Glomerular visceral epithelial cell (primary cell): ENCODE measurements at regions not wholly inside any gene's neighbourhood (a gene's known extent, or its start where the extent isn't known, plus 50 kb on each side); places are given as distances from the start of the nearest gene placed in this dataset.

Source experiments
- DNase-seq: peaks from one replicate; pipeline ENCODE4 v3.0.0-alpha.2; 2016; ENCODE audit errors: extremely low spot score

DNA sequence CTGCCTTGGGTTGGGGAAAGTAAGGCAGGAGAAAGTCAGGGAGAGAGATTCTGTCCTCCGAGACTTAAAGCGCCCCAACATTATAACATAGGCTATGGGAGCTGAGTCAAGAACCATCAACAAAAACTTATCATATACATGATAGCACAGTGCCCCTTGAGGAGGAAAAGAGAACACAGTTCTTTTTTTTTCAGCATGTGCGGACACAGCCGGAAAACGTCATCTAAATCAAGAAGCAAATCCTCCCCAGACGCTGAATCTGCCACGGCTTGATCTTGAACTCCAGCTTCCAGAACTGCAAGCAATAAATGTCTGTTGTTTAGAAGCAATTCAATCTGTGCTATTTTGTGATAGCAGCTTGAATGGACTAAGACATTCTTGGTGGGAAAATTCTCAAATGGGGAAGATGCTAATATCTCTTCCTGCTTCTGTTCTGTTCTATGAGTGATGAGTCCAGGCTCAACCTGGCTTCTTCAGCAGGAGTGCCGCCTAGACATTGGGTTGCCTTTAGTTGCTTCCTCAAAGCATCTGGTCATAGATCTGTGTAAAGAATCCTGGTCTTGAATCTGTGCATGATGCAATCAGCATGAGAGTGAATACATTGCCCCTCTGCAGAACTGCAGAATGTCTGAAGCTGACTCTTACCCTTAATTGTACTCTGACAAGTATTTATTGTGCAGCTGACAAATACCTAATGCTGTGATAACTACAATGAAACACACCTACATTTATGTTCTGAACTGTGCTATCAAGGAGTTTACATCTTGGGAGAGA, 549.8 kb upstream of the PRKX start:
- DNase-seq, result no peak

DNA sequence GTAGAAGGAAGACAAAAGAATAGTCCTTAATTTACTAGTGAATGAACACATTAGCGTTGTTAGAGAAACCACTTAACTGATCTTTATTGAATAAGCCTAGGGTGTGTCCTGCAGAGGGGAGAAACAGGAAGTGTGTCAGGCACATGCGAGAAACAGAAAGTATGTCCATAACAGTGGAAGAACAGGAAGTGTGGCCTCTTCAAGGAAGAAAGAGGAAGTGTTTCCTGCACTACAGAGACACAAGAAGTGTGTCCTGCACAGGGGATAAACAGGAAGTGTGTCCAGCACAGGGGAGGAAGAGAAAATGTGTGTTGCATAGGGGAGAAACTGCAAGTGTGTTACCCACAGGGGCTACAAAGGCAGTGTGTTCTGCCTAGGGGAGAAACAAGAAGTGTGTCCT, 539.6 kb upstream of the PRKX start:
- no peak for DNase-seq

DNA sequence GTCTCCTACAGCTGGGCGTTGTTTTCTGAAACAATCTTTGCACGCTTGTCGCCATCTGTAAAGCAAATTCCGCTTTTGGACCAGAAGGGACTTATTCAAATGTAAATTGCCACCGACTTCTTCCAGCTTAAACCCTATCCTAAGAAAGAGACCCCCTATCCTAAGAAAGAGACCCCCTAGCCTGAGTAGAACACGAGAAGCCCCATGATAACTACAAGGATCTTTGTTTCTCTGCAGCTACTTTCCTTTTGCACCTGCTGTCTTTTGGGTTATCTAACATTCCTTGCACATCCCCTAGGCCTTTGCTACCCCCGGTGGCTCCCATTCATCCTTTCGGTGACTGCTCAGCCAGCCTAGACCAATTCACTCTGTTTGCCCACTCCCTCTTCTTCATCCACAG, 536.0 kb upstream of the PRKX start:
- DNase-seq, result no peak

DNA sequence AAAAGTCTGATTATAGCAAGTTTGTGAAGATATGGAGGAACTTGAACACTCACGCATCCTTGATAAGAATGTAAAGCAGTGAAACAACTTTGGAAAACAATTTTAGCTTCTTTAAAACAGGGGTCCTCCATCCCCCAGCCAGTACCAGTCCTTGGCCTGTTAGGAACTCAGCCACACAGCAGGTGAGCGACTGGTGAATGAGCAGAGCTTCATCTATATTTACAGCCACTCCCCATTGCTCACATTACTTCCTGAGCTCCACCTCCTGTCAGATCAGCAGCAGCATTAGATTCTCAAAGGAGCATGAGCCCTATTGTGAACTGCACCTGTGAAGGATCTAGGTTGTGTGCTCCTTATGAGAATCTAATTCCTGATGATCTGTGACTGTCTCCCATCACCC, 530.3 kb upstream of the PRKX start:
- DNase-seq, result no peak

DNA sequence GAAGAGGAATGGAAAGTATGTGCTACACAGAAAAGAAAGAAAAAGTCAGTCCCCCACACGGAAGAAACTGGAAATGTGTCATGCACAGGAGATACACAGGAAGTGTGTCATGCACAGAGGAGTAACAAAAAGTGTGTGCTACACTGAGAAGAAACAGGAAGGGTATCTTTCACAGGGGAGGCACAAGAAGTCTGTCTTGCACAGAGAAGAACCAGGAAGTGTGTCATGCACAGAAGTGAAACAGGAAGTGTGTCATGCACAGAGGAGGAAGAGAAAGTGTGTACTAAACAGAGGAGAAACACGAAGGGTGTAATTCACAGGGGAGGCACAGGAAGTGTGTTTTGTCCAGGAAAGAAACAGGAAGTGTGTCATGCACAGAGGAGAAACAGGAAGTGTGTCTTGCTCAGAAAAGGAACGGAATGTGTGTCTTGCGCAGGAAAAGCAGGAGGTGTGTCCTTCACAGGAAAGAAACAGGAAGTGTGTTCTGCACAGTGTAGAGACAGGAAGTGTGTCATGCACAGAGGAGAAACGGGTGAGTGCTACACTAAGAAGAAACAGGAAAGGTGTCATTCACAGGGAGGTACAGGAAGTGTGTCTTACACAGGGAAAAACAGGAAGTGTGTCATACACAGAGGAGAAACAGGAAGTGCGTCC, 527.2 kb upstream of the PRKX start:
- DNase-seq, result no peak

DNA sequence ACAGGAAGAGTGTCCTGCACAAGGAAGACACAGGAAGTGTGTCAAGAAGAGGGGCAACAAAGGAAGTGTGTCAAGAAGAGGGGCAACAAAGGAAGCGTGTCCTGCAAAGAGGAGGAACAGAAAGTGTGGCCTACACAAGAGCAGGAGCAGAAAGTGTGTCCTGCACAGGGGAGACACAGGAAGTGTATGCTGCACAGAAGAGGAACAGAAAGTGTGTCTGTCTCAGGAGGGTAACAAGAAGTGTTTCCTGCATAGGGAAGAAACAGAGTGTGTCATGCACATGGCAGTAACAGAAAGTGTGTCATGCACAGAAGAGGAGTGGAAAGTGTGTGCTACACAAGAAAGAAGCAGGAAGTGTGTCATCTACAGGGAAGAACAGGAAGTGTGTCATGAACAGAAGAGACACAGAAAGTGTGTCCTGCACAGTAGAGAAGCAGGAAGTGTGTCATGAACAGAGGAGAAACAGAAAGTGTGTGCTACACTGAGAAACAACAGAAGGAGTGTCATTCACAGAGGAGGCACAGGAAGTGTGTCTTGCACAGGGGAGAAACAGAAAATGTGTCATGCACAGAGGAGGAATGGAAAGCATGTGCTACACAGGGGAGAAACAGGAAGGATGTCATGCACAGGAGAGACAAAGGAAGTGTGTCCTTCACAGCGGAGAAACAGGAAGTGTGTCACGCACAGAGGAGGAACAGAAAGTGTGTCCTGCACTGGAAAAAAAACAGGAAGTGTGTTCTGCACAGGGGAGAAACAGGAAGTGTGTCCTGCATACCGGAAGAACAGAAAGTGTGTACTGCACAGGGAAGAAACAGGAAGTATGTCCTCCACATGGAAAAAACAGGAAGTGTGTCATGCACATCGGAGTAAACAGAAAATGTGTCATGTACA, 526.4 kb upstream of the PRKX start:
- no peak for DNase-seq

DNA sequence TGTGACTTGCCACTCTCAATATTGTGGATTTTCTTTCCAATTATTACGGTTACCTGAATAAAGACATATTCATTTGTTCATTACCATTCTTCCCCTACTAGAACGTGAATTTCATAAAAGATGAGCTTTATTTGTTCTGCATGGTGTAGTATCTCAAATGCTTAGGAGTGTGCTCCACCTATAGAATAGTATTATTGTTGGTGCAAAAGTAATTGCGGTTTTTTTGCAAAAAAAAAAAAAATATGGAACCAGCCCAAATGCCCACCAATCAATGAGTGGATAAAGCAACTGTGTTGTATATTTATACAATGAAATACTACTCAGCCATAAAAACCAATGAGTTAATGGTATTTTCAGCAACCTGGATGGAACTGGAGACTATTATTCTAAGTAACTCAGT, 525.5 kb upstream of the PRKX start:
- DNase-seq, result no peak

DNA sequence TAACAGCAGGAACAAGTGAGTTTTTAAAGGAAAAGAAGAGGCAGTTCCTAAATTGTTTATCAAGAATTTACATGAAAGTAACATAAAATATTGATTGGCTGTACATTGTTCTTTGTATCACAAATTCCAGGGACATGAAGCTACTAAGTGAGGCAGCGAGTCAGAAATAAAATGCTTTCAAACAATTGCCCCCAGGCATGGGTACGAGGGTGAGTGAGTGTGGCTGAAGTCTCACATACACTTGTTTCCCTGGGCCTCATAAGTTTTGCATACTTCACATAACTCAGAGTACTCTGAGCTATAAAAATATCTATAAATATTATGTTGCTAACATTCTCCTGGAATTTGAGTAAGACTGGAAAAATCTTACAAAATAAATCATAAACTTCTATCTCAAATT, 511.6 kb upstream of the PRKX start:
- DNase-seq, result no peak

DNA sequence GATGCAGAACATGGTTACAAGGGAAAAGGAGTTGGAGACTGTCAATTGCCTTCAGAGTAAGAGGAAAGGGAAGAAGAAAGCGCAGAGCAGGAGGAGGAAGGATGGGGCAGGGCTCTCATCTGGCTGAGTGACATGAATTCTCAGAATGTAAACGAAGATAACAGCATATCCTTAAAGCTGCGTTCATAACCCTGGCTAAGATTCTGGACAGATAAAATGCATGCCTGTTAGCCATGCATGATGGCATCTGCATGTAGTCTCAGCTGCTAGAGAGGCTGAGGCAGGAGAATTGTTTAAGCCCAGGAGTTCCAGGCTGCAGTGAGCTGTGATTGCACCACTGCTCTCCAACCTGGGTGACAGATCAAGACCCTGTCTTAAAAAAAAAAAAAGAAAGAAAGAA, 493.5 kb upstream of the PRKX start:
- no peak for DNase-seq

DNA sequence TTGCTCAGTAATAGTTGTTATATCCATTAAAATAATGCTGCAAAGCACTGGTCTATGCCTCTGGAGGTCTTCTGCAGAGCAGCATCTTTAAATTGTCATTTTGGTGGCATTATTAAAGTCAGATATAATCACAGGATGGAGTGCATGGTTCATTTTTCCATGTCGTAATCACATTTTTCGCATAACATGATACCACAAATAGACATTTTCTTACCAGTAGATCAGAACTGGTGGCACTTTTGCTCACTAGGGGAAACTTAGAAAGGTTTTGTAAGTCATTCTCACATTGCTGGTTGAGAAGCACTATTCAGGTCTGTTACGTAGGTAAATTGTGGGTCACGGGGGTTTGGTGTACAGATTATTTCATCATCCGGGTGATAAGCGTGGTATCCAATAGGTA, 484.5 kb upstream of the PRKX start:
- no peak for DNase-seq

DNA sequence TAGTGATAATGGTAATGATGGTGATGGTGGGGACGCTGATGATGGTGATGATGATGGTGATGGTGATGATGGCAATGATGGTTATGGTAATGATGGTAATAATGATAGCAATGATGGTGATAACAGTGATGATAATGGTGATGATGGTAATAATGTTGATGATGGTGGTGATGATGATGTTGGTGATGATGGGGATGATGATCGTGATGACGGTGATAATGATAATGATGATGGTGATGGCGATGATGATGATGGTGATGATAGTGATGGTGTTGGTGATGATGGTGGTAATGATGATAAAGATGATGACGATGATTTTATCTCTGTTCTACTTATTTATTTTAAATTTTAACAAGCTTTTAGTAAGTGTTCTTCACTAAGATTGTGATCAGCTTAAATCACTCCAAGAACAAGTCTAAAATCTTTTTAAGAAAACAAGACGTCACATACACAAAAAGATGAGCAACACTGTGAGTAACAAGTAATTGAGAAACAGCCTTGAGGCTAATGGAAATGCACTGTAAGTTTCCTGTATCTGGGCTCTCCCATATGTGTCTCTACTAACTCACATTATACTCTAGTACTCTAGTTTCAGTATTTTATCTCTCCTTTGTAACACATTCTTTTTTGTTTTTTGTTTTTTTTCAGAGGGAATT, 480.2 kb upstream of the PRKX start:
- no peak for DNase-seq

DNA sequence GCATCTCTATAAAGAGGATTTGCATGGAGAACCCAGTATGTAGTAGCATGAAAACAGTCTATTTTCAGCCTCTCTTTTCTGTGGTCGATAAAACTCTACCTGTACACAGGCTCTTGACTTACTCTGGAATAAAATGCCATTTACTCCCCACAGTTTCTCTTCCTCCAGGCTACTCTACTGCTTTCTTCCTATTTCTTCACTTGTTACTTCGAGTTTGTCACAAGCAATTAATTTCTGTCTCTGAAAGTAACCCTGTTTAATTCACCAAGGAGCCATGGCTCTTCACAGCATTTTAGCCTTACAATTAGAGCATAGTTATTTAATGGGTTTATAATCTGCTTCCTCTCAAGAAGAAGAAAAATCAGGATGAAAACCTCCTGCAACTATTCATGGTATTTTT, 472.9 kb upstream of the PRKX start:
- no peak for DNase-seq

DNA sequence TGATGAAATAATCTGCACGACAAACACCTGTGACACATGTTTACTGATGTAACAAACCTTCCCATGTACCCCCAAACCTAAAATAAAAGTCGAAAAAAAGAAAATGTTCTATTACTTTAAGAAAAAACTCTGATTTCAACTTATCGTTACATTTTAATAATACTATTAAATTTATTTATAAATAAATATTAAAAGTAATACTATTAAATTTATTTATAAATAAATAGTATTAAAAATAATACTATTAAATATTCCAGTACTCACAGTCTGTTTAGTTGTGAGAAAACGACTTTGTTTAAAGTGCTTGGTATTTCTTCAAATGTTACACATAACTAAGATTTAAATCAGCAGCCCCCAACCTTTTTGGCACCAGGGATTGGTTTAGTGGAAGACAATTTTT, 471.6 kb upstream of the PRKX start:
- DNase-seq, result no peak

DNA sequence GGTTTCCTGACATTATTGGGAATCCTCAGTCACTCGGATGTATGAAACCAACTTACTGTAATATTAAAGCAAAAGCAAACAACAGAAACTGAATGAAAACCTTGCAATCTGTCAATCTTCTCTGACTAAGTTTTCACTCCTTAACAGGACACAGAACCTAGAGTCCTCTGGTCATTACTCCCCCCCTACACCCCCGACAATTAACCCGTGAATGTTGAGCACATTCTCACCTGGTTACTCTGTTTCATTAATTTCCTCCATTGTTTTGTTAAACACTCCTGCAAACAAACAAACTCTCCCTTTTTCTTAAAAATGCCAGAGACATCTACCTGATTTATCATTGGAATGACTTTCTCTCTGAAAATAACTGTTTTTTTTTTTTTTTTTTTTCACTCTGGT, 469.0 kb upstream of the PRKX start:
- DNase-seq, result no peak

DNA sequence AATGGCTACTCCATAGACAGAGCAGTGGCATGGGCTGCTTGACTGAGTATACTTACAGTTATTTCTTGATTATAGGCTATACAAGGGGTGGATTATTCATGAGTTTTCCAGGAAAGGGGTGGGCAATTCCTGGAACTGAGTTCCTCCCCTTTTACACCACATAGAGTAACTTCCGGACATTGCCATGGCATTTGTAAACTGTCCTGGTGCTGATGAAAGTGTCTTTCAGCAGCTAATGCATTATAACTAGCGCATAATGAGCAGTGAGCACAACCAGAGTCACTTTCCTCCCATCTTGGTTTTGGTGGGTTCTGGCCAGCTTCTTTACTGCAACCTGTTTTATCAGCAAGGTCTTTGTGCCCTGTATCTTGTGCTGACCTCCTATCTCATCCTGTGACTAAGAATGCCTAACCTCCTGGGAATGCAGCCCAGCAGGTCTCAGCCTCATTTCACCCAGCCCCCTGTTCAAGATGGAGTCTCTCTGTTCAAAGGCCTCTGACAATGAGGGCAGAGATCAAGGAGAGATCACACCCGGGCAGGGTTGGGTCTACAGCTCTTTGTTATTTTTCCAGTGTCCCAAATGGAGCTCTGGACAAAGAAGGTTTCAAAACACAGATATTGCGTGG, 468.4 kb upstream of the PRKX start:
- DNase-seq, result no peak

DNA sequence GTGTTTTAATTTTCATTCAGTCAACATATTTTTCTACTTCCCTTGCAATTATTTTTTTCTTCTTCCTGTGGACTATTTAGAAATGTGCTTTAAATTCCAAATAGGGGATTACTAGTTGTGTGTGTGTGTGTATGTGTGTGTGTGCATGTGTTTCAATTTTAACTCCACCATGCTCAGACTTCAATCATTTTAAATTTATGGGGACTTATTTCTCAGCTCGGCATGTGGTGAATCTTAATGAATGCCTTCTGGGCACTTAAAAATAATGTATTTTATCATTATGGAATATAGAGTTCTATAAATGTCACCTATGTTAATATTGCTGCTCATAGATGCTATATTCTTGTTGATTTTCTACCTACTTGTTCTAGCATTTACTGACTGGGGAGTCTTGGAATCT, 465.6 kb upstream of the PRKX start:
- no peak for DNase-seq

DNA sequence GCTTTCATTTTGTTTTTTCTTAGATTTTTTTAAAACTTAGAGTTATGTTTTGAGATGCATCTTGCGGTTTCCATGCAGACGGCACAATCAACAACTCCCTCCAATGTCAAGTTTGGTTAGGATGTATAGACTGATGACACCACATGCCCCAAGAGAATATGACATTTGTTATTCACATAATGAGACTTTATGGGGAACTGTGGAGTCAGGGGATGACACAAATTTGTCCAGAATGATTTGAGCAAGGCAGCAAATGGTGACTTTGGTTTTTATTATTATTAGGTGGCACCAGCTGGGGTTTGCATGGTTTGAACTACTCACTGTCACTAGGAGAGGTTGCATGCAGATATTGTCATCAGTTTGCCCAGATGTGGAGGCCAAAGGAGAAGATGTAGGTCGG, 461.8 kb upstream of the PRKX start:
- DNase-seq, result no peak

DNA sequence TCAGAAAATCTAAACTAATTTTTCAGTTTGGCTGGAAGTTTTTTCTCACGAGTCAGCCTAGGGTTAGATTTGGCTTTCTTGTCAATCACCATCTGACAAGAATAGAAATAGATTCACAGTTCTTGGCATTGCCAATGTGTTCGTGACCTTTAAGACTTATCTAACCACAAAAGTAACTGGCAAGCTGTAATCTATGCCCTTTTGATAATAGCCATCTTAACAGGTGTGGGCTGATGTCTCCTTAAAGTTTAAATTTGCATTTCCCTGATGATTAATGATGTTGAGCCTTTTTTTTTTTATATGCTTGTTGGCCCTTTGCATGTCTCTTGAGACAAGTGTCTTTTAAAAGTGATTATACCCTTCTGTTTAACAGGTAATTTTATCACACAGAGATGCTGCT, 460.3 kb upstream of the PRKX start:
- DNase-seq, result no peak

DNA sequence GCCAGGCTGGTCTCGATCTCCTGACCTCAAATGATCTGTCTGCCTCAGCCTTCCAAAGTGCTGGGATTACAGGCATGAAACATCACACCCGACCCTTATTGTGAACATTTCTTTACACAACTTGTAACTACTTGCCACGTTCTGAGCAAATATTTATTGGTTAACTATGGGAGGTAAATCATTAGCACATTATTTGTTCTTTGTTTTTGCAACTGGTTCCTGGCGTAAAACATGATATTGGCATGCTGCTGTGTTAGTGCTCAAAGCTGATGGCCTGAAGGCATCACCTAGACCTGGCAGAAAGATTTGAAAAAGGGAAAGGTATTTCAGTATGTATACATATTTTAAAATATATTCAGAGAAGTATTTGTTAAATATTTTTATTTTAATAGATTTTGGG, 438.3 kb upstream of the PRKX start:
- no peak for DNase-seq

DNA sequence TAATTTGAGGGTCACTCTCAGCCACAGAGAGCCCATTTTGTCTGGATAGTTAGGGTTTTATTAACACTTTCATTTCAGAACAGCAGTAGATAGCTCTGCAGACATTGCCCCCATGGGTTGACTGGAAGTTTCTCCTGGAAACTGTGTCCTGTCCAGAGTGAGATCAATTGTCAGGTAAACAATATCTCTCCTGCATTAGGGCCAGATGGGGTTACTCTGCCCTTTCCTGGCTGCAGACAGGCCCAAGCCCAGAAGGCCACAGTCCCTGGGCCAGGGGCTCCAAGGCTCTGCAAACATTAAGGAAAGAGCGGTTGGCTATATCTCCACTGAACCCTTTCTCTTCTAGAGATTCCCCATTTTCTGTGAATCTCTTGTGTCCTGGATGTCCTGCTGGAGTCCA, 436.8 kb upstream of the PRKX start:
- no peak for DNase-seq

DNA sequence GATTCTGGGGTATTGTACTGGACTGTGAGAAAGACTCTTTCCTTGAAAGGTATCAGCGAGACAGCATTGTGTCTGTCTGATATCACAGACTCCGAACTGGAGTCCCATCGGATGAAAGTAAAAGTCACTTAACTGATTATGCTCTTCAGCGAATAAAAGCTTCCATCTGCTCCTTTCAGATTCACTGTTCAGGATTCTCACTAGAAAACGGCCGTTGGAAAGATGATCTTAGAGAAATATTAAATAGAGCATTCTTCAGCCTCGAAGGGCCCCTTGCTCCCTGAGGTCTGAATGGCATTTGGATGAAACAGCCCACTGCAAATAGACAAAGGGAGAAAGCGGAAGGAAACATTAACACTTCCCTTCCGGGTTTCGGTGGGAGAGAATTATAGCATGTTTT, 416.2 kb upstream of the PRKX start:
- DNase-seq, result no peak
